GM13977 (cell line): ENCODE measurements at regions not wholly inside any gene's neighbourhood (a gene's known extent, or its start where the extent isn't known, plus 50 kb on each side); places are given as distances from the start of the nearest gene placed in this dataset.
"Not testable (repeated sequence)": the region's sequence is repeated elsewhere in the genome, so short reads cannot be mapped to it uniquely, and the experiment has no call there.

Experiments
- DNase-seq: peaks from one replicate; pipeline ENCODE4 v3.0.0; 2012; ENCODE audit warnings: low spot score
- in situ Hi-C: fragments of 300-500 bp; cut with MboI; formaldehyde crosslinking; loops from one replicate; pipeline ENCODE4 v1.12.0; 2022; ENCODE audit warnings: low sequenced_read_pairs, low pct_unique_long_range_greater_than_20kb, mixed read lengths, inconsistent platforms; ENCODE audit not compliant: unreplicated experiment
- TF ChIP-seq, protein P1 (sequence below): IDR thresholded peaks from 2 replicates; pipeline ENCODE4 v1.5.1; 2012; ENCODE audit warnings: mild to moderate bottlenecking, control low read depth; ENCODE audit not compliant: insufficient read depth; ENCODE audit errors: extremely low read depth, missing control alignments

DNA sequence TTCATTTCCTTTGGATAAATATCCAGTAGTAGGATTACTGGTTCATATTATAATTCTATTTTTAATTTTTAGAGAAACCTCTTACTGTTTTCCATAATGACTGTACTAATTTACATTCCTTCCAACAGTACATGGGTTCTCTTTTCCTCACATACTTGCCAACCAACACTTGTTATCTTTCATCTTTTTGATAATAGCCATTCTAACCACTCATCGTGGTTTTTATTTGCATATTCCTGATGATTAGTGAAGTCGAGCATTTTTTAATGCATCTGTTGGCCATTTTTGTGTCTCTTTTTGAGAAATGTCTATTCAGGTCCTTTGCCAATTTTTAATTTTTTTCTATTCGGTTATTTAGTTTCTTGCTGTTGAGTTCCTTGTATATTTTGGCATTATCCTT, 457.7 kb upstream of the PDE3A start:
- TF ChIP-seq, protein P1, sequence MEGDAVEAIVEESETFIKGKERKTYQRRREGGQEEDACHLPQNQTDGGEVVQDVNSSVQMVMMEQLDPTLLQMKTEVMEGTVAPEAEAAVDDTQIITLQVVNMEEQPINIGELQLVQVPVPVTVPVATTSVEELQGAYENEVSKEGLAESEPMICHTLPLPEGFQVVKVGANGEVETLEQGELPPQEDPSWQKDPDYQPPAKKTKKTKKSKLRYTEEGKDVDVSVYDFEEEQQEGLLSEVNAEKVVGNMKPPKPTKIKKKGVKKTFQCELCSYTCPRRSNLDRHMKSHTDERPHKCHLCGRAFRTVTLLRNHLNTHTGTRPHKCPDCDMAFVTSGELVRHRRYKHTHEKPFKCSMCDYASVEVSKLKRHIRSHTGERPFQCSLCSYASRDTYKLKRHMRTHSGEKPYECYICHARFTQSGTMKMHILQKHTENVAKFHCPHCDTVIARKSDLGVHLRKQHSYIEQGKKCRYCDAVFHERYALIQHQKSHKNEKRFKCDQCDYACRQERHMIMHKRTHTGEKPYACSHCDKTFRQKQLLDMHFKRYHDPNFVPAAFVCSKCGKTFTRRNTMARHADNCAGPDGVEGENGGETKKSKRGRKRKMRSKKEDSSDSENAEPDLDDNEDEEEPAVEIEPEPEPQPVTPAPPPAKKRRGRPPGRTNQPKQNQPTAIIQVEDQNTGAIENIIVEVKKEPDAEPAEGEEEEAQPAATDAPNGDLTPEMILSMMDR: no peak
- in situ Hi-C loops: no loop called here

DNA sequence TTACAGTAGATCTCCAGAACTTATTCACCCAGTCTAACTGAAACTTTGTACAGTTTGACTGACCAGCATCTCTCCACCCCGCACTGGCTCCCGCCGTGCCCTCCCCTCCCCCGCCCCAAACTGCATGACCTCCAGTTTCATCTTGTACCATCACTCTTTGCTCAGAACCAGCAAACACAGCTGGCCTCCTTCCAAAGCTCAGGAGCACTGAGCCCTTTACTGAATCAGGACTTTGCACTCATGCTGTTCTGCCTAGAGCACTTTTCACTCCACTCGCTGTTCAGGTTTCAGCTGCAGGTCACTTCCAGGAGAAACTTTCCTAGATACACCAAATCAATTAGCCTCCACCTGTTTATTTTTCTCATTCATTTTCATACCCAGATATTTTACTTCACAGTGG, 455.3 kb upstream of the PDE3A start:
- DNase-seq: no peak
- in situ Hi-C loops: no loop called here
- TF ChIP-seq, protein P1: no peak

More for the DNA sequence above, 457.7 kb upstream of the PDE3A start:
- no peak for DNase-seq

DNA sequence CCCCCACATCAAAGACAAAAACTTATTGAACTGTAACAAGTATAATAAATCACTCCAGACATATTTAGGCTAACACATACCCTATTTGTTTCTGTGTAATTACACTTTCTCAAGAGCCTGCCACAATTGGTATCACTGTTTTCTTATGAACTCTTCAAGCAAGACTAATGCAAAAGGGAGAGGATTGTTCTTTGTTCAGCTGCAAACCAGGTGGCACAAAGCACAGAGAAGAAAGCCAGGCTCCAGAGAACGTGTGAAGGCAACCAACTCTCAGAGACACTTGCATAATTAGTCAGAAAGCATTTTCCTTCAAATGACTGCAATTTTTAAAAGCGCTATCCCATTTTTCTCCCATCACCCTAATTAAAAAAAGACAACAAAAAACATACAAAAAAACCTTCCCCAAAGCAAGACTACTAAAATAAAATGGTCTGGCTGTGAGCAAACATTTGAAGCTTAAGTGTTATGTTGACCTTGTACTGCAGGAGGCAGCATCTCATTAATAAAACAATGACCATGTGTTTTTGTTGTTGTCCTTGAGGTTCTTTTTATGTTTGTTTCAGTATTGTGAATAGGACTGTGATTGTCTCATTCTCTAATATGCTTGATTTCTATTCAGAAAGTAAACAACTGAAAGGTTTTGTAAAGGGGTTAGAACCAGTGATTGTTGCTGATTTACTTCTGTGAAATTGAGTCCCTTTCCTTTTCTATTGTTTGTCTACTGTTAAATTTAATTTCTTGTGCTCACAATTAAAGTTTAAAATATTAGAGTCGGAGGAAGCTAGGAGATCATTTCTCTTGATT, 452.7 kb upstream of the PDE3A start:
- in situ Hi-C loops: no loop called here
- TF ChIP-seq, protein P1: peak; percentile 59
- no peak for DNase-seq

DNA sequence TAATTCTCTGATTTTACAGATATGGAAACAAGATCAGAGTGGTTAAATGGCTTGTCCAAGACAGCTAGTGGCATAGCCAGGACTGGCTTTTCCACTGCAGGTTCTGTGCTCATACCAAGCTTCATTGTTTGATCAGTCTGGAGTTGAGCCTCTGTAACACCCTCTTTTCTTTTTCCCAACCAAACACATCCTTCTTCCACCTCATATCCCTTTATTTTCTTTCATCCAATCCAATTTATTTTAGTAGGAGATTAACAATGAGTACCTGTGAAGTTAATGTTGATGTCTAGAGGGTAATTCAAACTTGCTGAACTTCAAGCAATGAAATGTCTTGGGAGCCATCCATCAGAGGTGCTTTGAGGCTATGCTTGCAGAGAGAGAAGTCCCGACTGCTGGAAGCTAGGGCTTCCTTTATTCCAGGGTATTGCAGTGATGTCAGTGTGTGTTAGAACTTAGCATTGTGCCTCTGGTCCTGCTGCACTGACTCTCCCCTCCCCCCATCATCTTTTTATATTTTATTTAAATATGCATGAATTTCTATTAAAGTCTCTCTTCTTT, 452.1 kb upstream of the PDE3A start:
- TF ChIP-seq, protein P1: no peak
- no peak for DNase-seq
- in situ Hi-C loops: no loop called here

DNA sequence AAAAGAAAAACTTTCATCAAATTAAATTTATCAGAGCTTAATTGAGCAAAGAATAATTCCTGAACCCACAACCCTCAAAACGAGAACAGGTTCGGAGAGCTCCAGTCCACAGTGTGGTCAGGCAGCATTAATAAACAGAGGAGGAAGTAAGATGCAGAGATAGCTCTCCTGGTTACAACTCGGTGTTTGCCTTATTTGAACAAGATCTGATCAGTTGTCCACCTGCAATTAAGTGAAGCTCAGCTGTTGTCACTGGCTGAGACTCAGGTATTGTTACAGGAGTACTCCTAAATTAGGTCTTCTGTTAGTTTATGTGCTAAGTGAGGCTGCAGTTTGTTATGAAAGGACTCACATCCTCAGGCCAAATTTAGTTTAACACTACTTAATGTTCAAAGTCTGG, 451.4 kb upstream of the PDE3A start:
- TF ChIP-seq, protein P1: no peak
- in situ Hi-C loops: no loop called here

DNA sequence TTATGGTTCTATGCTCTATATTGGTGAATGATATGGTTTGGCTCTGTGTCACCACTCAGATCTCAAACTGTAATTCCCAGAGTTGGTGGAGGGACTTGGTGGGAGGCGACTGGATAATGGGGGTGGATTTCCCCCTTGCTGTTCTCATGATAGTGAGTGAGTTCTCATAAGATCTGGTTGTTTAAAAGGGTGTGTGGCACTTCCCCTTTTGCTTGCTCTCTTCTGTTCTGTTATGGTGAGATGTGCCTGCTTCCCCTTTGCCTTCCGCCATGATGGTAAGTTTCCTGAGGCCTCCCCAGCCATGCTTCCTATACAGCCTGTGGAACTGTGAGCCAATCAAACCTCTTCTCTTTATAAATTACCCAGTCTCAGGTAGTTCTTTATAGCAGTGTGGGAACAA, 446.6 kb upstream of the PDE3A start:
- DNase-seq, in situ Hi-C loops: not testable (repeated sequence)

More for the DNA sequence above, 451.4 kb upstream of the PDE3A start:
- DNase-seq: no peak

DNA sequence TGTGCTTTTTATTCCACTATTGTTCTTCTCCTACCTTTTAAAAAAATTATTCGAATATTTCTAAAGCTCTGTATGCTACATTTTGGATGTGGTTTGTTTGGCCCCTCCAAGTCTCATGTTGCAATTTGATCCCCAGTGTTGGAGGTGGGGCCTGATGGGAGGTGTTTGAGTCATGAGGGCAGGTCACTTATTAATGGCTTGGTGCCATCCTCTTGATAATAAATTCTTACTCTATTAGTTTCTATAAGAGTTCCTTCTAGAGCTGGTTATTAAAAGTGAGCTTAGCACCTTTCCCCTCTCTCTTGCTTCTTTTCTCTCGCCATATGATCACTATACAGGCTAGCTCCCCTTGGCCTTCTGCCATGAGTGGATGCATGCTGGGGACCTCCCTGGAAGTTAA, 445.6 kb upstream of the PDE3A start:
- in situ Hi-C loops: no loop called here
- TF ChIP-seq, protein P1: no peak
- DNase-seq: no peak
